ENCODE measurements at regions not wholly inside any gene's neighbourhood (a gene's known extent, or its start where the extent isn't known, plus 50 kb on each side); places are given as distances from the start of the nearest gene placed in this dataset.

GRCh38 chr17:70024253-70024652 lies 50.8 kb upstream of the KCNJ16 start:
- Histone ChIP-seq H3K9me3 (no peaks in the 10 kb centered on the region), H3K27ac (no peak overlapping the region), H3K4me3 (no peak overlapping the region), H3K36me3 (no peaks in the 10 kb centered on the region), H3K27me3 (no peaks in the 10 kb centered on the region), H3K4me1 (peaks cover 0 to 10% (median 0%) of the 10 kb centered on the region in 3 donors)
- DNase-seq: no peak
- no peak for TF ChIP-seq CTCF (IDR thresholded peaks at IDR 0.05)
- TF ChIP-seq POLR2A (IDR thresholded peaks at IDR 0.05): no peak
- intact Hi-C loops (cut with DNase I): no loop called here
- WGBS, 2 donors: 93 to 96% methylated on average over 1 of the region's 1 CpG

Small RNAs in the stretch of these regions (small RNA-seq; reads per million reads assigned to genes)
- gene AC002545.1 (0 reads per million in 4 donors), gene RF00019 (0 reads per million in 4 donors)

All from esophagus squamous epithelium (tissue), 5 donors.